ENCODE measurements at regions not wholly inside any gene's neighbourhood (a gene's known extent, or its start where the extent isn't known, plus 50 kb on each side); places are given as distances from the start of the nearest gene placed in this dataset.

DNA sequence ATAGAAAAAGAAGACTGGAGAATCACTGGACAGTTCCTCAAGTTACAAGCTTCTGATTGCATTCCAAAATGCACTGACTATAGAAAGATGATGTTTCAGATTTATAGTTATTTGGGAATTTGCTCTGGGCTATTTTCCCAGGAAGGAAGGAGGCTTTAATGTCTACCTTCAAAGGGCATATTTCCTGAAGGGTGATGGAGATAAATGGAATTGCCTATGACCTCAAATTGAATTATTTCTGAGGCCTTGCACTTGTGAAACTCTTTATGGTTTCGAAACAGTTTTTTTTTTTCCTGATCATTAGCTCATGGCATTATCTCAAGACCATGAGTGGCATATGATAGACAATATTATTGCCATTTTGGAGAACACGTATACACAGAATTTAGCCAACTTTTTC lies 333.9 kb downstream of the METTL15 start:
- ChIA-PET POLR2A (no interaction called here), CTCF (interaction anchor here (0.6 kb wide), 1 partner anchor 577 kb away, joined by 3 read pairs; no protein-coding TSS in a partner anchor)
- FAIRE-seq (no peak), DNase-seq (ENCODE audit: low read depth, low spot score) (no peak)
- no peak for TF ChIP-seq JUN (IDR thresholded peaks at IDR 0.05; ENCODE audit: borderline replicate concordance, insufficient read depth, insufficient read length, low read depth)
- TF ChIP-seq, protein P1, sequence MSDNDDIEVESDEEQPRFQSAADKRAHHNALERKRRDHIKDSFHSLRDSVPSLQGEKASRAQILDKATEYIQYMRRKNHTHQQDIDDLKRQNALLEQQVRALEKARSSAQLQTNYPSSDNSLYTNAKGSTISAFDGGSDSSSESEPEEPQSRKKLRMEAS (IDR thresholded peaks at IDR 0.05; ENCODE audit: insufficient read depth, insufficient read length): no peak
- TF ChIP-seq, protein P2, sequence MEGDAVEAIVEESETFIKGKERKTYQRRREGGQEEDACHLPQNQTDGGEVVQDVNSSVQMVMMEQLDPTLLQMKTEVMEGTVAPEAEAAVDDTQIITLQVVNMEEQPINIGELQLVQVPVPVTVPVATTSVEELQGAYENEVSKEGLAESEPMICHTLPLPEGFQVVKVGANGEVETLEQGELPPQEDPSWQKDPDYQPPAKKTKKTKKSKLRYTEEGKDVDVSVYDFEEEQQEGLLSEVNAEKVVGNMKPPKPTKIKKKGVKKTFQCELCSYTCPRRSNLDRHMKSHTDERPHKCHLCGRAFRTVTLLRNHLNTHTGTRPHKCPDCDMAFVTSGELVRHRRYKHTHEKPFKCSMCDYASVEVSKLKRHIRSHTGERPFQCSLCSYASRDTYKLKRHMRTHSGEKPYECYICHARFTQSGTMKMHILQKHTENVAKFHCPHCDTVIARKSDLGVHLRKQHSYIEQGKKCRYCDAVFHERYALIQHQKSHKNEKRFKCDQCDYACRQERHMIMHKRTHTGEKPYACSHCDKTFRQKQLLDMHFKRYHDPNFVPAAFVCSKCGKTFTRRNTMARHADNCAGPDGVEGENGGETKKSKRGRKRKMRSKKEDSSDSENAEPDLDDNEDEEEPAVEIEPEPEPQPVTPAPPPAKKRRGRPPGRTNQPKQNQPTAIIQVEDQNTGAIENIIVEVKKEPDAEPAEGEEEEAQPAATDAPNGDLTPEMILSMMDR (IDR thresholded peaks at IDR 0.05; ENCODE audit: extremely low read depth in 1 of 2, insufficient read depth in 1 of 2, low read depth in 1 of 2, low read length in 2 of 2): no peak
- no peak for TF ChIP-seq MYC (IDR thresholded peaks at IDR 0.05; ENCODE audit: low read depth, low read length)
- TF ChIP-seq GATA2 (IDR thresholded peaks at IDR 0.05; ENCODE audit: insufficient read depth, insufficient read length, low read depth, low read length): no peak
- intact Hi-C loops (cut with micrococcal nuclease): no loop called here
- H3K79me2 ChIP-seq (ENCODE audit: control insufficient read depth, insufficient read depth, low read length): no peaks in the 10 kb centered on the region
- H2AFZ ChIP-seq (ENCODE audit: low read depth, low read length): no peak overlapping the region
- BruUV-seq (replicated peaks): no TSS peak
- no peaks in the 10 kb centered on the region for H3K4me1 ChIP-seq (ENCODE audit: control insufficient read depth, extremely low read depth, insufficient read depth, low read length)
- no peaks in the 10 kb centered on the region for H3K27me3 ChIP-seq (ENCODE audit: control insufficient read depth in 2 of 2, insufficient read depth in 2 of 2, low read length in 2 of 2)
- dilution Hi-C loops (cut with MboI; ENCODE audit: extremely low pct_ligation_motif_present, low sequenced_read_pairs): no loop called here
- H3K9ac ChIP-seq (replicated peaks; ENCODE audit: extremely low read depth, insufficient read depth, low read length): no peak overlapping the region
- no peak overlapping the region for H3K4me3 ChIP-seq (replicated peaks in 1 of 3; ENCODE audit: insufficient read depth in 1 of 3, low read depth in 1 of 3, low read length in 3 of 3)
- no peaks in the 10 kb centered on the region for H3K9me3 ChIP-seq (replicated peaks; ENCODE audit: control insufficient read depth, insufficient read depth, low read length)
- H3K9me1 ChIP-seq (replicated peaks; ENCODE audit: control insufficient read depth, extremely low read depth, insufficient read depth, low read length): no peaks in the 10 kb centered on the region
- H3K36me3 ChIP-seq (ENCODE audit: control insufficient read depth in 2 of 2, extremely low read depth in 1 of 2, insufficient read depth in 2 of 2, low read length in 2 of 2): no peaks in the 10 kb centered on the region
- no peak overlapping the region for H3K27ac ChIP-seq (ENCODE audit: insufficient read depth, low read depth, low read length)
- H4K20me1 ChIP-seq (replicated peaks; ENCODE audit: control insufficient read depth, extremely low read depth, insufficient read depth, low read length): no peaks in the 10 kb centered on the region
- H3K4me2 ChIP-seq (ENCODE audit: insufficient read depth, low read length): no peak overlapping the region

- CTCF ChIA-PET: interaction anchor here (0.7 to 0.8 kb wide), 2 partner anchors 89 to 298 kb away, joined by 3 read pairs; no protein-coding TSS in a partner anchor
- dilution Hi-C loops (cut with MboI; ENCODE audit: extremely low pct_ligation_motif_present, low sequenced_read_pairs) (no loop called here), intact Hi-C loops (cut with micrococcal nuclease) (no loop called here)
- FAIRE-seq (no peak), DNase-seq (ENCODE audit: low read depth, low spot score) (no peak)
- Histone ChIP-seq H3K27me3 (ENCODE audit: control insufficient read depth in 2 of 2, insufficient read depth in 2 of 2, low read length in 2 of 2) (no peaks in the 10 kb centered on the region), H3K36me3 (ENCODE audit: control insufficient read depth in 2 of 2, extremely low read depth in 1 of 2, insufficient read depth in 2 of 2, low read length in 2 of 2) (no peaks in the 10 kb centered on the region), H4K20me1 (replicated peaks; ENCODE audit: control insufficient read depth, extremely low read depth, insufficient read depth, low read length) (no peaks in the 10 kb centered on the region), H3K4me2 (ENCODE audit: insufficient read depth, low read length) (no peak overlapping the region), H3K27ac (ENCODE audit: insufficient read depth, low read depth, low read length) (no peak overlapping the region), H3K4me3 (replicated peaks in 1 of 3; ENCODE audit: insufficient read depth in 1 of 3, low read depth in 1 of 3, low read length in 3 of 3) (no peak overlapping the region), H2AFZ (ENCODE audit: low read depth, low read length) (no peak overlapping the region), H3K4me1 (ENCODE audit: control insufficient read depth, extremely low read depth, insufficient read depth, low read length) (no peaks in the 10 kb centered on the region), H3K9me1 (replicated peaks; ENCODE audit: control insufficient read depth, extremely low read depth, insufficient read depth, low read length) (no peaks in the 10 kb centered on the region), H3K79me2 (ENCODE audit: control insufficient read depth, insufficient read depth, low read length) (no peaks in the 10 kb centered on the region), H3K9me3 (replicated peaks; ENCODE audit: control insufficient read depth, insufficient read depth, low read length) (no peaks in the 10 kb centered on the region), H3K9ac (replicated peaks; ENCODE audit: extremely low read depth, insufficient read depth, low read length) (no peak overlapping the region)
- no peak for TF ChIP-seq MYC (IDR thresholded peaks at IDR 0.05; ENCODE audit: low read depth, low read length)
- TF ChIP-seq GATA2 (IDR thresholded peaks at IDR 0.05; ENCODE audit: insufficient read depth, insufficient read length, low read depth, low read length): no peak
- no peak for TF ChIP-seq POLR2AphosphoS5 (IDR thresholded peaks at IDR 0.05; ENCODE audit: insufficient read depth, low read depth, low read length)
- TF ChIP-seq, protein P1 (IDR thresholded peaks at IDR 0.05; ENCODE audit: insufficient read depth, insufficient read length): no peak
- no peak for TF ChIP-seq FOS (IDR thresholded peaks at IDR 0.05; ENCODE audit: borderline replicate concordance, insufficient read depth, low read length)
- TF ChIP-seq EZH2 (IDR thresholded peaks at IDR 0.05; ENCODE audit: borderline replicate concordance, low read depth, low read length, severe bottlenecking): no peak
- TF ChIP-seq, protein P2 (IDR thresholded peaks at IDR 0.05; ENCODE audit: extremely low read depth in 1 of 2, insufficient read depth in 1 of 2, low read depth in 1 of 2, low read length in 2 of 2): no peak
- no peak for TF ChIP-seq POLR2A (IDR thresholded peaks at IDR 0.05; ENCODE audit: low read depth, low read length)
- BruUV-seq (replicated peaks): no TSS peak
- POLR2A ChIA-PET: no interaction called here
Measured at GRCh38 chr11:28439403-28439802, 331.2 kb downstream of the METTL15 start.
